ENCODE measurements at regions not wholly inside any gene's neighbourhood (a gene's known extent, or its start where the extent isn't known, plus 50 kb on each side); places are given as distances from the start of the nearest gene placed in this dataset.
"Not testable (repeated sequence)": the region's sequence is repeated elsewhere in the genome, so short reads cannot be mapped to it uniquely, and the experiment has no call there.

DNA sequence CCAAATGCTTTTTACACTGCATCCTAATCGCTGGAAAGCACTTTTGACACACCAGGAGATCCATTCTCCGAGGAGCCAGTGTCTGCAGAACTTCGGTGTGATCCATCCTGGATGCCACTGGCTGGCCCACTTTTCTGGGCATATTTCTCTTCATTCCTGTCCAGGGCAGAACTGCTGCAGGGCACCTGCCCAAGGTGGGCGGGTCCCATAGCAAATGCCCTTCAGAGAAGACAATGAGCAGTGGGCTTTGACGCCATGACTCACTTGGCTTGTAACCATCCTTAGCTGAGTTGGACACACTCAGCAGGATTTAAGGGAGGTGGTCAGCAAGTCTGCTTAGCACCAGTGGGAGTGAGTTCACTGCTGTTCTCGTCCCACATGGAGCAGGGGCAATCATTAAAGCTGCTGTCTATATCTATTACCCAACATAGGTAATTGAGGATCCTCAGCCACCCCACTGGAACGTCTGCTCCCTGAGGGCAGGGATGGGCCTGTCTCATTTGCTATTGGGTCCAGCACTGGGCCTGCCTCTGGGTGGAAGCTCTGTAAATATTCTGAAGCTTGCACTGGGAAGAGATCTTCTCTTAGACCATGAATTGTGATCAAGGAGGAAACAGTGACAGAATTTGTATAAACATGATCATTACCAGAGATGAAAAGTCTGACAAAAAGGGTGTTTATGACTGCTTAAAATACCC lies 112.7 kb upstream of the IQSEC1 start:
- peaks cover 21% of the 10 kb centered on the region for H3K9me3 ChIP-seq (ENCODE audit: control insufficient read depth, low read length)
- no peak overlapping the region for H2BK5ac ChIP-seq (ENCODE audit: low read depth, low read length, poor library complexity, severe bottlenecking)
- no peak overlapping the region for H2AFZ ChIP-seq (ENCODE audit: low read depth, low read length)
- no peak overlapping the region for H2BK15ac ChIP-seq (ENCODE audit: low read depth, poor library complexity, severe bottlenecking)
- no peak overlapping the region for H3K4me2 ChIP-seq (ENCODE audit: low read length, poor library complexity, severe bottlenecking)
- H3K27ac ChIP-seq (ENCODE audit: low read length, poor library complexity, severe bottlenecking), result no peak overlapping the region
- H3K79me1 ChIP-seq (replicated peaks; ENCODE audit: low read length, poor library complexity, severe bottlenecking), result no peaks in the 10 kb centered on the region
- H3K23ac ChIP-seq (ENCODE audit: low read length in 2 of 2), result no peak overlapping the region
- H3K14ac ChIP-seq (ENCODE audit: low read length in 2 of 2), result no peak overlapping the region
- no peak overlapping the region for H2BK120ac ChIP-seq (ENCODE audit: low read depth, low read length)
- H2AK5ac ChIP-seq (ENCODE audit: low read length, severe bottlenecking), result no peak overlapping the region
- H3K4me1 ChIP-seq (ENCODE audit: control insufficient read depth, insufficient read depth, low read depth, low read length), result peaks cover 8% of the 10 kb centered on the region
- no peak overlapping the region for H3K4me3 ChIP-seq (ENCODE audit: insufficient read depth in 1 of 2, low read depth in 1 of 2, low read length in 2 of 2)
- H3K4ac ChIP-seq (ENCODE audit: low read depth in 1 of 2, low read length in 2 of 2), result no peak overlapping the region
- H4K8ac ChIP-seq (ENCODE audit: low read length), result no peak overlapping the region
- H2BK12ac ChIP-seq (ENCODE audit: low read length in 2 of 2), result no peak overlapping the region
- peaks cover 5 to 23% of the 10 kb centered on the region in 2 experiments for H3K27me3 ChIP-seq (ENCODE audit: control insufficient read depth in 1 of 2, insufficient read depth in 1 of 2, low read length in 2 of 2)
- H4K91ac ChIP-seq (ENCODE audit: low read length), result no peak overlapping the region
- no peak for DNase-seq
- no peak overlapping the region for H3K18ac ChIP-seq (ENCODE audit: low read depth in 1 of 2, low read length in 2 of 2)
- H3K9ac ChIP-seq (ENCODE audit: low read length), result no peak overlapping the region
- 92% methylated on average over 6 of the region's 7 CpGs for WGBS
- no peaks in the 10 kb centered on the region for H3K36me3 ChIP-seq (ENCODE audit: control insufficient read depth in 1 of 2, insufficient read depth in 2 of 2, low read depth in 1 of 2, low read length in 2 of 2)

DNA sequence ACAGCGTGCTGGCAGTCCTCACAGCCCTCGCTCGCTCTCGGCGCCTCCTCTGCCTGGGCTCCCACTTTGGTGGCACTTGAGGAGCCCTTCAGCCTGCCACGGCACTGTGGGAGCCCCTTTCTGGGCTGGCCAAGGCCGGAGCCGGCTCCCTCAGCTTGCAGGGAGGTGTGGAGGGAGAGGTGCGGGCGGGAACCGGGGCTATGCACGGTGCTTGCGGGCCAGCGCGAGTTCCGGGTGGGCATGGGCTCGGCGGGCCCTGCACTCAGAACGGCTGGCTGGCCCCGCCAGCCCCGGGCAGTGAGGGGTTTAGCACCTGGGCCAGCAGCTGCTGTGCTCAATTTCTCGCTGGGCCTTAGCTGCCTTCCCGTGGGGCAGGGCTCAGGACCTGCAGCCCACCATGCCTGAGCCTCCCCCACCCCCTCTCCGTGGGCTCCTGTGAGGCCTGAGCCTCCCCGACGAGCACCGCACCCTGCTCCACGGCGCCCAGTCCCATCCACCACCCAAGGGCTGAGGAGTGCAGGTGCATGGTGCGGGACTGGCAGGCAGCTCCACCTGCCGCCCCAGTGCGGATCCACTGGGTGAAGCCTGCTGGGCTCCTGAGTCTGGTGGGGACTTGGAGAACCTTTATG lies 106.5 kb upstream of the IQSEC1 start:
- not testable (repeated sequence) for H3K23ac ChIP-seq (ENCODE audit: low read length in 2 of 2); H3K4ac ChIP-seq (ENCODE audit: low read depth in 1 of 2, low read length in 2 of 2); H3K27me3 ChIP-seq (ENCODE audit: control insufficient read depth in 1 of 2, insufficient read depth in 1 of 2, low read length in 2 of 2); H3K27ac ChIP-seq (ENCODE audit: low read length, poor library complexity, severe bottlenecking); H4K91ac ChIP-seq (ENCODE audit: low read length); H3K18ac ChIP-seq (ENCODE audit: low read depth in 1 of 2, low read length in 2 of 2); H3K4me3 ChIP-seq (ENCODE audit: insufficient read depth in 1 of 2, low read depth in 1 of 2, low read length in 2 of 2); H2BK12ac ChIP-seq (ENCODE audit: low read length in 2 of 2); H3K9ac ChIP-seq (ENCODE audit: low read length); H3K36me3 ChIP-seq (ENCODE audit: control insufficient read depth in 1 of 2, insufficient read depth in 2 of 2, low read depth in 1 of 2, low read length in 2 of 2); H4K8ac ChIP-seq (ENCODE audit: low read length); H2BK15ac ChIP-seq (ENCODE audit: low read depth, poor library complexity, severe bottlenecking); H2BK5ac ChIP-seq (ENCODE audit: low read depth, low read length, poor library complexity, severe bottlenecking); H3K4me1 ChIP-seq (ENCODE audit: control insufficient read depth, insufficient read depth, low read depth, low read length); H3K4me2 ChIP-seq (ENCODE audit: low read length, poor library complexity, severe bottlenecking); H2BK120ac ChIP-seq (ENCODE audit: low read depth, low read length); H2AFZ ChIP-seq (ENCODE audit: low read depth, low read length); H3K79me1 ChIP-seq (replicated peaks; ENCODE audit: low read length, poor library complexity, severe bottlenecking); H2AK5ac ChIP-seq (ENCODE audit: low read length, severe bottlenecking); DNase-seq; H3K14ac ChIP-seq (ENCODE audit: low read length in 2 of 2)
- WGBS, result 91% methylated on average over 28 of the region's 32 CpGs
- H3K9me3 ChIP-seq (ENCODE audit: control insufficient read depth, low read length), result peaks cover 49% of the 10 kb centered on the region

DNA sequence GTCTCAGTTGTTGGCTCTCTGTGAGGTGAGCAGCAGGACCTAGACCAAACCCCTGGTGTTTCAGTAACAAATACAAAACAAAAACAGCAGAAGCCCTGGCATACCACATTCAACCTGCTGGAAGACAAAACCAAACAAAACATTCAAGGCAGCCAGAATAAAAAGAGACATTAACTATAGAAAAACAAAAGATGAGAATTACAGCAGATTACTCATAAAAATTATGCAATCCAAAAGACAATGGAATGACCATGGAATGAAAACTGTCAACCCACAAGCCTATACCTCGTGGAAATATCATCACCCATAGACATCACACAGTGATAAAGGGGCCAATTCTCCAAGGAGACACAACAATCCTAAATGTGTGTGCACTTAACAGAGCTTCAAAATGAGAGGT lies 106.0 kb upstream of the IQSEC1 start:
- H3K9me3 ChIP-seq (ENCODE audit: control insufficient read depth, low read length), result peaks cover 46% of the 10 kb centered on the region
- no peak overlapping the region for H2BK15ac ChIP-seq (ENCODE audit: low read depth, poor library complexity, severe bottlenecking)
- DNase-seq, result no peak

DNA sequence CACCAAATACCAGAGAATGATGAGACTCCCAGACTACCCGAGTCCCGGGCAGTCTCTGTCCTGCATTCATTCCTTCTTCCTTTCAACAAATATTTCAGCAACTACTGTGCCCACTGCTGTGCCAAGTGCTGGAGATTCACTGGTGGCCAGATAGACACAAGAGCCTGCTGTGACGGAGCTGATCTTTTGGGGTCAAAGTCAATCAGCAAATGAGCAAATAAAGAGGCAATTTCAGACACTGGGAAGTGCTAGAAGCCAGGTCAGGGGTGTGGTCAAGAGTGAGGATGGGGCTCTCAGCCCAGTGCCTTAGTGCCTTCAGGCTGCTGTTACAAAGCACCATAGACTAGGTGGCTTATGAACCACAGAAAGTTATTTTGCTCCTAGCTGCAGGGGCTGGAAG lies 104.9 kb upstream of the IQSEC1 start:
- H3K14ac ChIP-seq (ENCODE audit: low read length in 2 of 2), result no peak overlapping the region
- H3K27me3 ChIP-seq (ENCODE audit: control insufficient read depth in 1 of 2, insufficient read depth in 1 of 2, low read length in 2 of 2), result peaks cover 0 to 3% of the 10 kb centered on the region in 2 experiments
- H2BK15ac ChIP-seq (ENCODE audit: low read depth, poor library complexity, severe bottlenecking), result no peak overlapping the region
- no peak overlapping the region for H3K4me3 ChIP-seq (ENCODE audit: insufficient read depth in 1 of 2, low read depth in 1 of 2, low read length in 2 of 2)
- no peak overlapping the region for H4K91ac ChIP-seq (ENCODE audit: low read length)
- H3K9ac ChIP-seq (ENCODE audit: low read length), result no peak overlapping the region
- WGBS, result 79% methylated on average over 3 of the region's 3 CpGs
- H4K8ac ChIP-seq (ENCODE audit: low read length), result no peak overlapping the region
- DNase-seq, result no peak
- no peak overlapping the region for H2AK5ac ChIP-seq (ENCODE audit: low read length, severe bottlenecking)
- no peak overlapping the region for H3K4ac ChIP-seq (ENCODE audit: low read depth in 1 of 2, low read length in 2 of 2)
- H3K18ac ChIP-seq (ENCODE audit: low read depth in 1 of 2, low read length in 2 of 2), result no peak overlapping the region
- H2BK5ac ChIP-seq (ENCODE audit: low read depth, low read length, poor library complexity, severe bottlenecking), result no peak overlapping the region
- no peak overlapping the region for H2AFZ ChIP-seq (ENCODE audit: low read depth, low read length)
- H3K23ac ChIP-seq (ENCODE audit: low read length in 2 of 2), result no peak overlapping the region
- H3K27ac ChIP-seq (ENCODE audit: low read length, poor library complexity, severe bottlenecking), result no peak overlapping the region
- no peak overlapping the region for H2BK120ac ChIP-seq (ENCODE audit: low read depth, low read length)
- no peaks in the 10 kb centered on the region for H3K79me1 ChIP-seq (replicated peaks; ENCODE audit: low read length, poor library complexity, severe bottlenecking)
- no peaks in the 10 kb centered on the region for H3K36me3 ChIP-seq (ENCODE audit: control insufficient read depth in 1 of 2, insufficient read depth in 2 of 2, low read depth in 1 of 2, low read length in 2 of 2)
- H2BK12ac ChIP-seq (ENCODE audit: low read length in 2 of 2), result no peak overlapping the region
- peaks cover 40% of the 10 kb centered on the region for H3K9me3 ChIP-seq (ENCODE audit: control insufficient read depth, low read length)
- H3K4me1 ChIP-seq (ENCODE audit: control insufficient read depth, insufficient read depth, low read depth, low read length), result no peaks in the 10 kb centered on the region
- no peak overlapping the region for H3K4me2 ChIP-seq (ENCODE audit: low read length, poor library complexity, severe bottlenecking)

More for the DNA sequence above, 106.0 kb upstream of the IQSEC1 start:
- Histone ChIP-seq H4K8ac (ENCODE audit: low read length) (no peak overlapping the region), H2BK120ac (ENCODE audit: low read depth, low read length) (no peak overlapping the region), H2BK12ac (ENCODE audit: low read length in 2 of 2) (no peak overlapping the region), H3K9ac (ENCODE audit: low read length) (no peak overlapping the region), H3K4me2 (ENCODE audit: low read length, poor library complexity, severe bottlenecking) (no peak overlapping the region), H3K36me3 (ENCODE audit: control insufficient read depth in 1 of 2, insufficient read depth in 2 of 2, low read depth in 1 of 2, low read length in 2 of 2) (no peaks in the 10 kb centered on the region), H3K18ac (ENCODE audit: low read depth in 1 of 2, low read length in 2 of 2) (no peak overlapping the region), H3K4me3 (ENCODE audit: insufficient read depth in 1 of 2, low read depth in 1 of 2, low read length in 2 of 2) (peak overlapping the region in 1 of 2 experiments; percentile 18), H3K23ac (ENCODE audit: low read length in 2 of 2) (no peak overlapping the region), H4K91ac (ENCODE audit: low read length) (no peak overlapping the region), H3K4me1 (ENCODE audit: control insufficient read depth, insufficient read depth, low read depth, low read length) (no peaks in the 10 kb centered on the region), H3K27ac (ENCODE audit: low read length, poor library complexity, severe bottlenecking) (no peak overlapping the region), H3K4ac (ENCODE audit: low read depth in 1 of 2, low read length in 2 of 2) (no peak overlapping the region), H2AFZ (ENCODE audit: low read depth, low read length) (no peak overlapping the region), H3K14ac (ENCODE audit: low read length in 2 of 2) (no peak overlapping the region), H3K79me1 (replicated peaks; ENCODE audit: low read length, poor library complexity, severe bottlenecking) (no peaks in the 10 kb centered on the region), H3K27me3 (ENCODE audit: control insufficient read depth in 1 of 2, insufficient read depth in 1 of 2, low read length in 2 of 2) (peaks cover 0 to 6% of the 10 kb centered on the region in 2 experiments), H2BK5ac (ENCODE audit: low read depth, low read length, poor library complexity, severe bottlenecking) (no peak overlapping the region), H2AK5ac (ENCODE audit: low read length, severe bottlenecking) (no peak overlapping the region)
- 35% methylated on average over 1 of the region's 1 CpG for WGBS

Measured in mesenchymal stem cell (in vitro differentiated cells and primary cell).